ENCODE measurements at regions not wholly inside any gene's neighbourhood (a gene's known extent, or its start where the extent isn't known, plus 50 kb on each side); places are given as distances from the start of the nearest gene placed in this dataset.

DNA sequence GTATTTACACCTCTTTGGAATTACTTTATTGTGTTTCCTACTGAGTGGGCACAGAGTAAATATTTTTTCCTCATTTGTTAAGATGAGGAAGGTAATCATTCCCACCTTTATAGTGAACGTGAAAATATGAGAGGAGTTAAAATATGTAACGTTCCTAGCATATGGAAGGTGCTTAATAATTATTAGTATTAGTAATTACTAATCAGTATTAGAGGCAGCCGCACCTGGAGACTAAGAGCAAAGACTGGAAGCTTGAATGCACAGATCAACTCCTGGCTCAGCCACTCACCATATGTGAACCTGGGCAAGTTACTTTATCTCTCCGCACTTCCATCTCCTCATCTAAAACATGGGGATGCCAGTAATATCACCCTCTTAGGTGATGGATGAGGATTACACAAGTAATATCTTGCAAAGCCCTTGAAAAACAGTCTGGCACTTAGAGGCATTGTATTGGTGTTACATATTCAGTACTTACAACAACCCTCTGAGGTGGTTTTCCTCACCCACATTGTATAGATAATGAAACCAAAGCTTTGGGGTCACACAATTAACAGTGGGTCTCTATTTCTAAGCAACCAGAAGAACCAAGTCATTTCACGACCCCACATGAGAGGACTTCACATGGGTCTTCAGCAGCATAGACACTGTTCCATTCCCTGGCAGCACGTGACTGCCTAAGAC lies 100.3 kb upstream of the KCTD1 start:
- TF ChIP-seq, protein P1, sequence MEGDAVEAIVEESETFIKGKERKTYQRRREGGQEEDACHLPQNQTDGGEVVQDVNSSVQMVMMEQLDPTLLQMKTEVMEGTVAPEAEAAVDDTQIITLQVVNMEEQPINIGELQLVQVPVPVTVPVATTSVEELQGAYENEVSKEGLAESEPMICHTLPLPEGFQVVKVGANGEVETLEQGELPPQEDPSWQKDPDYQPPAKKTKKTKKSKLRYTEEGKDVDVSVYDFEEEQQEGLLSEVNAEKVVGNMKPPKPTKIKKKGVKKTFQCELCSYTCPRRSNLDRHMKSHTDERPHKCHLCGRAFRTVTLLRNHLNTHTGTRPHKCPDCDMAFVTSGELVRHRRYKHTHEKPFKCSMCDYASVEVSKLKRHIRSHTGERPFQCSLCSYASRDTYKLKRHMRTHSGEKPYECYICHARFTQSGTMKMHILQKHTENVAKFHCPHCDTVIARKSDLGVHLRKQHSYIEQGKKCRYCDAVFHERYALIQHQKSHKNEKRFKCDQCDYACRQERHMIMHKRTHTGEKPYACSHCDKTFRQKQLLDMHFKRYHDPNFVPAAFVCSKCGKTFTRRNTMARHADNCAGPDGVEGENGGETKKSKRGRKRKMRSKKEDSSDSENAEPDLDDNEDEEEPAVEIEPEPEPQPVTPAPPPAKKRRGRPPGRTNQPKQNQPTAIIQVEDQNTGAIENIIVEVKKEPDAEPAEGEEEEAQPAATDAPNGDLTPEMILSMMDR (IDR thresholded peaks at IDR 0.05) = no peak
- TF ChIP-seq POLR2A (IDR thresholded peaks at IDR 0.05) (no peak), POLR2AphosphoS5 (IDR thresholded peaks at IDR 0.05) (no peak)

All from breast epithelium (tissue), 3 donors.